RWPE1 (cell line): ENCODE measurements at regions not wholly inside any gene's neighbourhood (a gene's known extent, or its start where the extent isn't known, plus 50 kb on each side); places are given as distances from the start of the nearest gene placed in this dataset.
"Not testable (repeated sequence)": the region's sequence is repeated elsewhere in the genome, so short reads cannot be mapped to it uniquely, and the experiment has no call there.

Source experiments
- CTCF ChIA-PET: fragments of 350-600 bp; sonication (Branson Sonifier 250); formaldehyde crosslinking; extraction: SDS; loops from one replicate; lab custom pipeline; 2021; lab: Yijun Ruan, JAX
- POLR2A ChIA-PET: fragments of 400-600 bp; formaldehyde crosslinking; extraction: SDS; loops from one replicate; lab custom pipeline; 2020; ENCODE audit warnings: antibody characterized with exemption; ENCODE audit not compliant: low non-redundant PET; lab: Yijun Ruan, JAX
- DNase-seq: peaks from one replicate; pipeline ENCODE4 v3.0.0; 2012; ENCODE audit warnings: low spot score
- H3K27ac ChIP-seq: fragments of 450-650 bp; 2 replicates; pipeline ENCODE4 v1.5.1; 2017
- TF ChIP-seq, protein P1 (sequence below): fragments of 450-650 bp; conservative IDR thresholded peaks from 2 replicates; pipeline ENCODE4 v1.5.1; 2017; ENCODE audit warnings: low read depth, mild to moderate bottlenecking

GRCh38 chr12:13538136-13538535, 341.6 kb downstream of the EMP1 start:
- ChIA-PET CTCF (interaction anchor here (0.8 kb wide), 1 partner anchor 283 kb away, joined by 4 read pairs; no protein-coding TSS in a partner anchor), POLR2A (no interaction called here)
- H3K27ac ChIP-seq, result no peak overlapping the region
- TF ChIP-seq, protein P1, sequence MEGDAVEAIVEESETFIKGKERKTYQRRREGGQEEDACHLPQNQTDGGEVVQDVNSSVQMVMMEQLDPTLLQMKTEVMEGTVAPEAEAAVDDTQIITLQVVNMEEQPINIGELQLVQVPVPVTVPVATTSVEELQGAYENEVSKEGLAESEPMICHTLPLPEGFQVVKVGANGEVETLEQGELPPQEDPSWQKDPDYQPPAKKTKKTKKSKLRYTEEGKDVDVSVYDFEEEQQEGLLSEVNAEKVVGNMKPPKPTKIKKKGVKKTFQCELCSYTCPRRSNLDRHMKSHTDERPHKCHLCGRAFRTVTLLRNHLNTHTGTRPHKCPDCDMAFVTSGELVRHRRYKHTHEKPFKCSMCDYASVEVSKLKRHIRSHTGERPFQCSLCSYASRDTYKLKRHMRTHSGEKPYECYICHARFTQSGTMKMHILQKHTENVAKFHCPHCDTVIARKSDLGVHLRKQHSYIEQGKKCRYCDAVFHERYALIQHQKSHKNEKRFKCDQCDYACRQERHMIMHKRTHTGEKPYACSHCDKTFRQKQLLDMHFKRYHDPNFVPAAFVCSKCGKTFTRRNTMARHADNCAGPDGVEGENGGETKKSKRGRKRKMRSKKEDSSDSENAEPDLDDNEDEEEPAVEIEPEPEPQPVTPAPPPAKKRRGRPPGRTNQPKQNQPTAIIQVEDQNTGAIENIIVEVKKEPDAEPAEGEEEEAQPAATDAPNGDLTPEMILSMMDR, result no peak
- no peak for DNase-seq

DNA sequence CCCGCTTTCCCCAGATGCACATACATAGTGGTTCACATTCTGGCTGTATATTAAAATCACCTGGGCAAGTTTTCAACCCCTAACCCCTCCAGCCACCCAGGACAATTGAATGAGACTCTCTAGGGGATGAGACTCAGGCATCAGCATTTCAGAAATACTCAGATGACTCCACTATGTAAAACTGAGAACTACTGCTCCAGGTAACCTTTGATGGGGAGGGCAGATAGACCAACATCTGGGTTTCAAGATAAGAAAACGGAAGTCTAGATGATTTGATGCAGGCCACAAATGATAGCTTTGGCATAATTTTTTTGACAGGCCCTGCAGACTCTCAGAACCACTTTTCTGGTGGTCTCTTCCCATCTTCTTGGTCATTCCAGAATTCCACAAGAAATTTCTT, 341.1 kb downstream of the EMP1 start:
- ChIA-PET POLR2A (no interaction called here), CTCF (interaction anchor here (0.6 to 0.8 kb wide), 2 partner anchors 11 to 282 kb away, joined by 3 to 4 read pairs; no protein-coding TSS in a partner anchor)
- no peak for DNase-seq
- H3K27ac ChIP-seq, result no peak overlapping the region
- TF ChIP-seq, protein P1, result no peak

GRCh38 chr12:13536219-13536910, 339.8 kb downstream of the EMP1 start:
- ChIA-PET POLR2A (no interaction called here), CTCF (no interaction called here)
- H3K27ac ChIP-seq, result no peak overlapping the region
- TF ChIP-seq, protein P1, result no peak
- no peak for DNase-seq

DNA sequence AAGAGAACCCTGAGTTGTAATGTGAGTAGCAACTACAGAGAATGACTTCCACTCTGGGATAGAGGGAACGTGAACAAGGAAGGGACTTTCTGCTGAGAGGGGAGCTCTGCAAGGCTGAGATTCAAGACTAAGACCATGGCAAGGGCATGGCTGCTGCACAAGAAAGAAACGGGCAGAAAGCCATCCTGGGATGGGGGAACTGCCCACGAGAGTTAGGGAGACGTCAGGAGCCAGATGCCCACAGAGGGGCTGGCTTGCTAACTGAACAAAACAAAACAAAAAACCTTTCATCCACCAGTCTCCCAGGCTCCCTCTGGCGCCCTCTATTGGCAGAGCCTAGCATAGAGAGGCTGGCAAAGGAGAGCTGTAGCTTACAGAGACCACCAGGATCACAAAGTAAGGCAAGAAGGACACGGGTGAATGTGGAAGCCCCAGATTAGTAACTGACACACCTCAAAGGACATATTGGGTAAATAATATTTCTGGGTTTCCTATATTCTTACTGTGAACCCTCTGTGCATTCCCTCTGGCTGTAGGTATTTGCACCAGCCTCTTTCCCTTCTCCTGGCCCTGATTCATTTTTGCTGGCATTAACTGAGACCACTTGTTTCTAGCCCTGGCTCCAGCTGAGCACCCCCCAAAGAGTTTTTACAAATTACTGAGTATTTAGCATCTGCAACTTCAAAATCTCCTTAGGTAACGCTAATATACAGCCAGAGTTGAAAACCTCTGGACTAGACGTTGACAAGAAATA, 338.3 kb downstream of the EMP1 start:
- H3K27ac ChIP-seq, result no peak overlapping the region
- TF ChIP-seq, protein P1, result peak; percentile 55
- POLR2A ChIA-PET, result no interaction called here
- CTCF ChIA-PET, result interaction anchor here (0.5 to 2.0 kb wide), 18 partner anchors 8 to 831 kb away, joined by 3 to 11 read pairs (median 4); partner anchors contain the start of gene ATF7IP
- peak; percentile 13 for DNase-seq

DNA sequence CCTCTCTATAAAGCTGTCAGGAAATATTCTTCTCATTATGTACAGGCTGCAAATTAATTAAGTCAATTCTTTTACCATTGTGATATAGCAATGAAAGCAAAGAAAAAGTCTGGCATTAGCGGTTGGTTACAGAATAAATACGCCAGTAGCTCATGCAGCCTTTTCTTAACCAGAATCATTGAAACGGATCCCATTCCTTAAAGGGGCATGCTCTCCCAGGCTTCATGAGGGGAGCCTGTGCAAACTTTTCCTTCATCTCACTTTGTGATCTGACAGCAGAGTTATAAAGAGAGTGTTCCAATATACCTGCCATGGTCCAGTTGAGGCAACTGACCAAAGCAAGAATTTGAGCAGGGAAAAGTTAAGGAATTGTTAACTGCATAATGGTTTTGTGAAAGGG, 337.7 kb downstream of the EMP1 start:
- DNase-seq, result no peak
- no peak overlapping the region for H3K27ac ChIP-seq
- ChIA-PET POLR2A (no interaction called here), CTCF (interaction anchor here (0.5 to 2.0 kb wide), 9 partner anchors 11 to 798 kb away, joined by 3 to 11 read pairs (median 6); no protein-coding TSS in a partner anchor)
- TF ChIP-seq, protein P1, result no peak

DNA sequence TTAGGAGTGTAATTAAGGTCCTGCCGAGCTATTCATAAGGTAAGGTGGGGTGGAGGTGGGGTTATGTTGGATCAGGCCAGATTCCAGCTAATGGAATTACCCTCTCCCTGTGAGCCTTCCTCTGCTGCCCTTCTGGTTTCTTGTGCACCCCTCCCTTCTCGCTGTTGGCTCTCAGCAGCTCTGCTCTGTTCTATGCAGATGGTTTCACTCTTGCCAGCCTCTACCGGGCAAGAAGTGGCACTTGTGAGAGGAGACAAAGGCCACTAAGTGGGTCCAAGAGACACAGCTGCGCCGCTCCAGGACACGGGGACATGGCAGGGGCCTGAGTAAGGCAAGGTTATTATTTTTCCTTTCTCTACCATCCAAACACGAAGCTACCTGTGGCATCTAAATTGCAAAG, 334.4 kb downstream of the EMP1 start:
- no peak for DNase-seq
- POLR2A ChIA-PET, result no interaction called here
- no peak overlapping the region for H3K27ac ChIP-seq
- CTCF ChIA-PET, result interaction anchor here (0.6 kb wide), 1 partner anchor 216 kb away, joined by 3 read pairs; no protein-coding TSS in a partner anchor
- TF ChIP-seq, protein P1, result no peak

DNA sequence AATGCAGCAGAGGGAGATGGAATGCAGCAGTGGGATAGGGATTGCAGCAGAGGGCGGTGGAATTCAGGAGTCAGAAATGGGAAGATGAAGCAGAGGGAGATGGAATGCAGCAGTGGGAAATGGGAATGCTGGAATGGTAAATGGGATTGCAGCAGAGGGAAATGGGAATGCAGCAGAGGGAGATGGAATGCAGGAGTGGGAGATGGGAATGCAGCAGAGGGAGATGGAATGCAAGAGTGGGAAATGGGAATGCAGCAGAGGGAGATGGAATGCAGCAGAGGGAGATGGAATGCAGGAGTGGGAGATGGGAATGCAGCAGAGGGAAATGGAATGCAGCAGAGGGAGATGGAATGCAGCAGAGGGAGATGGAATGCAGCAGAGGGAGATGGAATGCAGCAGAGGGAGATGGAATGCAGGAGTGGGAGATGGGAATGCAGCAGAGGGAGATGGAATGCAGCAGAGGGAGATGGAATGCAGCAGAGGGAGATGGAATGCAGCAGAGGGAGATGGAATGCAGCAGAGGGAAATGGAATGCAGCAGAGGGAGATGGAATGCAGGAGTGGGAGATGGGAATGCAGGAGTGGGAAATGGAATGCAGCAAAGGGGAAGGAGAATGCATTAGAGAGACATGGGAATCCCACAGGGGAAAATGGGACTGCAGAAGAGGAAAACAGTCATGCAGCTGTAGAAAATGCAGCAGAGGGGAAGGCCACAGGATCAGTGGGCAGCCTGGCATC, 329.8 kb downstream of the EMP1 start:
- DNase-seq, H3K27ac ChIP-seq, POLR2A ChIA-PET: not testable (repeated sequence)
- CTCF ChIA-PET, result interaction anchor here (1.2 kb wide), 1 partner anchor 9 kb away, joined by 3 read pairs; no protein-coding TSS in a partner anchor
